Neural cell (in vitro differentiated cells): ENCODE measurements at regions not wholly inside any gene's neighbourhood (a gene's known extent, or its start where the extent isn't known, plus 50 kb on each side); places are given as distances from the start of the nearest gene placed in this dataset.

Experiments used
- H2AFZ ChIP-seq: fragments of 200-600, 300-800 bp; sonication (generic), shearing (Covaris generic); 2 replicates; pipeline ENCODE4 v1.6.0; 2014; ENCODE audit warnings: low read depth, mild to moderate bottlenecking, antibody characterized with exemption, low read length, moderate library complexity
- H3F3A ChIP-seq: fragments of 200-600 bp; shearing (Covaris generic); 2 replicates; pipeline ENCODE4 v1.6.1; 2016; ENCODE audit warnings: mild to moderate bottlenecking, moderate library complexity, mixed read lengths, antibody characterized with exemption, low read length; ENCODE audit not compliant: insufficient read depth, poor library complexity, severe bottlenecking
- H3K27ac ChIP-seq: fragments of 200-600, 300-800 bp; sonication (generic), shearing (Covaris generic); 2 replicates; pipeline ENCODE4 v1.5.1; 2014; ENCODE audit warnings: mild to moderate bottlenecking, low read length, moderate library complexity
- H3K27me3 ChIP-seq: fragments of 300-800, 200-600 bp; sonication (generic), shearing (Covaris generic); 2 replicates; pipeline ENCODE4 v1.6.0; 2014; ENCODE audit warnings: mild to moderate bottlenecking, low read depth, low read length, moderate library complexity; ENCODE audit not compliant: insufficient read depth
- H3K36me3 ChIP-seq: fragments of 300-800, 200-600 bp; sonication (generic), shearing (Covaris generic); 2 replicates; pipeline ENCODE4 v1.5.1; 2014; ENCODE audit warnings: mild to moderate bottlenecking, antibody characterized with exemption, low read length, moderate library complexity; ENCODE audit not compliant: insufficient read depth
- H3K4me2 ChIP-seq: fragments of 300-800, 200-600 bp; sonication (generic), shearing (Covaris generic); 2 replicates; pipeline ENCODE4 v1.6.0; 2014; ENCODE audit warnings: mild to moderate bottlenecking, low read length
- H3K4me3 ChIP-seq: fragments of 300-800, 200-600 bp; sonication (generic), shearing (Covaris generic); 2 replicates; pipeline ENCODE4 v1.5.1; 2014; ENCODE audit warnings: mild to moderate bottlenecking, low read length, moderate library complexity
- H3K79me2 ChIP-seq: fragments of 200-600 bp; shearing (Covaris generic); replicated peaks from 2 replicates; pipeline ENCODE4 v1.6.0; 2014; ENCODE audit warnings: mild to moderate bottlenecking, low read length, moderate library complexity; ENCODE audit not compliant: insufficient read depth
- H3K9ac ChIP-seq: fragments of 300-800, 200-600 bp; sonication (generic), shearing (Covaris generic); 2 replicates; pipeline ENCODE4 v1.6.1; 2016; ENCODE audit warnings: mild to moderate bottlenecking, low read length, mixed read lengths
- H3K9me2 ChIP-seq: fragments of 200-600 bp; shearing (Covaris generic); 2 replicates; pipeline ENCODE4 v1.6.1; 2016; ENCODE audit warnings: mild to moderate bottlenecking, low read length, mixed read lengths; ENCODE audit not compliant: insufficient read depth
- H3K9me3 ChIP-seq: fragments of 200-600, 300-800 bp; sonication (generic), shearing (Covaris generic); 2 replicates; pipeline ENCODE4 v1.6.1; 2016; ENCODE audit warnings: mild to moderate bottlenecking, mixed run types, low read length, moderate library complexity, mixed read lengths
- H4K20me1 ChIP-seq: fragments of 200-600 bp; shearing (Covaris generic); 2 replicates; pipeline ENCODE4 v1.6.1; 2016; ENCODE audit warnings: mild to moderate bottlenecking, mixed run types; ENCODE audit not compliant: insufficient read depth
- EP300 ChIP-seq: fragments of 450-650 bp; conservative IDR thresholded peaks from 2 replicates; pipeline ENCODE4 v1.6.1; 2014; ENCODE audit warnings: antibody characterized with exemption, mild to moderate bottlenecking, moderate library complexity; ENCODE audit not compliant: poor library complexity, severe bottlenecking
- EZH2 ChIP-seq: fragments of 200-600, 300-800 bp; shearing (Covaris generic), sonication (generic); IDR thresholded peaks from 2 replicates; pipeline ENCODE4 v1.6.1; 2014; ENCODE audit warnings: antibody characterized with exemption, low read length, borderline replicate concordance, mild to moderate bottlenecking; ENCODE audit not compliant: insufficient read depth, poor library complexity, severe bottlenecking
- RAD21 ChIP-seq: fragments of 450-650 bp; conservative IDR thresholded peaks from 2 replicates; pipeline ENCODE4 v1.6.1; 2014; ENCODE audit warnings: antibody characterized with exemption, mild to moderate bottlenecking, moderate library complexity
- SMC3 ChIP-seq: fragments of 450-650 bp; conservative IDR thresholded peaks from 2 replicates; pipeline ENCODE4 v1.6.1; 2014; ENCODE audit warnings: antibody characterized with exemption, mild to moderate bottlenecking, moderate library complexity; ENCODE audit not compliant: poor library complexity
- TF ChIP-seq, protein P1 (sequence below): IDR thresholded peaks from 2 replicates; pipeline ENCODE4 v1.6.1; 2012; ENCODE audit warnings: borderline replicate concordance
- TF ChIP-seq, protein P2 (sequence below): fragments of 450-650 bp; IDR thresholded peaks from 2 replicates; pipeline ENCODE4 v1.5.1; 2014; ENCODE audit warnings: antibody characterized with exemption, mild to moderate bottlenecking, moderate library complexity; ENCODE audit not compliant: poor library complexity, severe bottlenecking

DNA sequence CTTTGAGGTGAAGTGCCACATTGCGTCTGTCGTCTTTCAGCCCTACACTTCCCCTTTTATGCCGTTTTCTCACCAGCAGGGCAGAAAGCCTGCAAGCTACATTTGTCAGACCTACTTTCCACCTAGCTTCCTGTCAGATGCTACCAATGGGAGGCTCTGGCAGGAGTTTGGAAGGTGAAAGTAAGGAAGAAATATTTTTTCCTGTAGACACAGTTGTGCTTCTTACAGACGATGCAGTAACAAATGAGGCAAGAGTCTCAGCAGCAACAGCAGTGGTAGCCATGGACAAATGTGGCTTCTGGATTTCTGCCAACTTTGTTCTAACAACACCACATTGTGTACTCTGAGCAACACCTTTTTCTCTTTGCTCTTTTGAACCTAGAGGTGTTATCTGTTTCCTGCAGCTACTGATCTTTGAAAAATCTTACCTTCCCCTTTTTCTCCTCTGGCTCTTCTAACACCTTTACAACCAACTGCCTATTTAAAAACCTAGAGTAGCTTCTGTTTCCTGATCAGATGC is 70.6 kb upstream of the STT3B start:
- no peak overlapping the region for H3K27ac ChIP-seq
- H3K27me3 ChIP-seq = no peaks in the 10 kb centered on the region
- TF ChIP-seq SMC3 (no peak), EZH2 (no peak), EP300 (no peak), RAD21 (no peak)
- TF ChIP-seq, protein P1, sequence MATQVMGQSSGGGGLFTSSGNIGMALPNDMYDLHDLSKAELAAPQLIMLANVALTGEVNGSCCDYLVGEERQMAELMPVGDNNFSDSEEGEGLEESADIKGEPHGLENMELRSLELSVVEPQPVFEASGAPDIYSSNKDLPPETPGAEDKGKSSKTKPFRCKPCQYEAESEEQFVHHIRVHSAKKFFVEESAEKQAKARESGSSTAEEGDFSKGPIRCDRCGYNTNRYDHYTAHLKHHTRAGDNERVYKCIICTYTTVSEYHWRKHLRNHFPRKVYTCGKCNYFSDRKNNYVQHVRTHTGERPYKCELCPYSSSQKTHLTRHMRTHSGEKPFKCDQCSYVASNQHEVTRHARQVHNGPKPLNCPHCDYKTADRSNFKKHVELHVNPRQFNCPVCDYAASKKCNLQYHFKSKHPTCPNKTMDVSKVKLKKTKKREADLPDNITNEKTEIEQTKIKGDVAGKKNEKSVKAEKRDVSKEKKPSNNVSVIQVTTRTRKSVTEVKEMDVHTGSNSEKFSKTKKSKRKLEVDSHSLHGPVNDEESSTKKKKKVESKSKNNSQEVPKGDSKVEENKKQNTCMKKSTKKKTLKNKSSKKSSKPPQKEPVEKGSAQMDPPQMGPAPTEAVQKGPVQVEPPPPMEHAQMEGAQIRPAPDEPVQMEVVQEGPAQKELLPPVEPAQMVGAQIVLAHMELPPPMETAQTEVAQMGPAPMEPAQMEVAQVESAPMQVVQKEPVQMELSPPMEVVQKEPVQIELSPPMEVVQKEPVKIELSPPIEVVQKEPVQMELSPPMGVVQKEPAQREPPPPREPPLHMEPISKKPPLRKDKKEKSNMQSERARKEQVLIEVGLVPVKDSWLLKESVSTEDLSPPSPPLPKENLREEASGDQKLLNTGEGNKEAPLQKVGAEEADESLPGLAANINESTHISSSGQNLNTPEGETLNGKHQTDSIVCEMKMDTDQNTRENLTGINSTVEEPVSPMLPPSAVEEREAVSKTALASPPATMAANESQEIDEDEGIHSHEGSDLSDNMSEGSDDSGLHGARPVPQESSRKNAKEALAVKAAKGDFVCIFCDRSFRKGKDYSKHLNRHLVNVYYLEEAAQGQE = no peak
- TF ChIP-seq, protein P2, sequence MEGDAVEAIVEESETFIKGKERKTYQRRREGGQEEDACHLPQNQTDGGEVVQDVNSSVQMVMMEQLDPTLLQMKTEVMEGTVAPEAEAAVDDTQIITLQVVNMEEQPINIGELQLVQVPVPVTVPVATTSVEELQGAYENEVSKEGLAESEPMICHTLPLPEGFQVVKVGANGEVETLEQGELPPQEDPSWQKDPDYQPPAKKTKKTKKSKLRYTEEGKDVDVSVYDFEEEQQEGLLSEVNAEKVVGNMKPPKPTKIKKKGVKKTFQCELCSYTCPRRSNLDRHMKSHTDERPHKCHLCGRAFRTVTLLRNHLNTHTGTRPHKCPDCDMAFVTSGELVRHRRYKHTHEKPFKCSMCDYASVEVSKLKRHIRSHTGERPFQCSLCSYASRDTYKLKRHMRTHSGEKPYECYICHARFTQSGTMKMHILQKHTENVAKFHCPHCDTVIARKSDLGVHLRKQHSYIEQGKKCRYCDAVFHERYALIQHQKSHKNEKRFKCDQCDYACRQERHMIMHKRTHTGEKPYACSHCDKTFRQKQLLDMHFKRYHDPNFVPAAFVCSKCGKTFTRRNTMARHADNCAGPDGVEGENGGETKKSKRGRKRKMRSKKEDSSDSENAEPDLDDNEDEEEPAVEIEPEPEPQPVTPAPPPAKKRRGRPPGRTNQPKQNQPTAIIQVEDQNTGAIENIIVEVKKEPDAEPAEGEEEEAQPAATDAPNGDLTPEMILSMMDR = no peak
- no peak overlapping the region for H3K4me2 ChIP-seq
- H3K36me3 ChIP-seq = no peaks in the 10 kb centered on the region
- H2AFZ ChIP-seq = no peak overlapping the region
- no peaks in the 10 kb centered on the region for H3K9me3 ChIP-seq
- H3F3A ChIP-seq = no peaks in the 10 kb centered on the region
- no peak overlapping the region for H3K4me3 ChIP-seq
- H3K79me2 ChIP-seq = no peaks in the 10 kb centered on the region
- H3K9me2 ChIP-seq = no peaks in the 10 kb centered on the region
- H3K9ac ChIP-seq = no peak overlapping the region
- no peaks in the 10 kb centered on the region for H4K20me1 ChIP-seq

DNA sequence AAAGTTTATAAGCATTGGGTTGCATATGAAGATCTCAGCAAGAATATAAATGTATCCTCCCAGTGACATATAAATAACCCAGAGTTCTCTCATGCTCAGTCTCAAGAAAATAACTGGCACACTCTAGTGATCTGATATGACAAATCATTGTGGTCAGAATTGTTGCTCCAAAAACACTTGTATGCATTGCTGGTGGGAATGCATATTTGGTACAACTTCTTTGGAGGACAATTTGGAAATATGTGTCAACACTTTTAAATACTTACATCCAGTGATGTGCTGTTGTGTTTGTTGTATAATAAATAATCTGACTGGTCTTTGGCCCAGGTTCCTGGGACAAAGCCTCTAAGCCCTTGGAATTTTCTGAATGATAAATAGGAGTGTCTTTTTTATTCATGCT is 66.7 kb upstream of the STT3B start:
- no peaks in the 10 kb centered on the region for H4K20me1 ChIP-seq
- no peaks in the 10 kb centered on the region for H3K9me3 ChIP-seq
- TF ChIP-seq EZH2 = no peak
- TF ChIP-seq, protein P1 = no peak
- no peak for TF ChIP-seq RAD21
- H2AFZ ChIP-seq = no peak overlapping the region
- H3K9me2 ChIP-seq = no peaks in the 10 kb centered on the region
- no peak overlapping the region for H3K9ac ChIP-seq
- no peak overlapping the region for H3K4me3 ChIP-seq
- no peaks in the 10 kb centered on the region for H3K79me2 ChIP-seq
- no peak overlapping the region for H3K27ac ChIP-seq
- H3K27me3 ChIP-seq = no peaks in the 10 kb centered on the region
- no peak overlapping the region for H3K4me2 ChIP-seq
- H3F3A ChIP-seq = no peaks in the 10 kb centered on the region
- H3K36me3 ChIP-seq = no peaks in the 10 kb centered on the region
